ENCODE measurements at regions not wholly inside any gene's neighbourhood (a gene's known extent, or its start where the extent isn't known, plus 50 kb on each side); places are given as distances from the start of the nearest gene placed in this dataset.

DNA sequence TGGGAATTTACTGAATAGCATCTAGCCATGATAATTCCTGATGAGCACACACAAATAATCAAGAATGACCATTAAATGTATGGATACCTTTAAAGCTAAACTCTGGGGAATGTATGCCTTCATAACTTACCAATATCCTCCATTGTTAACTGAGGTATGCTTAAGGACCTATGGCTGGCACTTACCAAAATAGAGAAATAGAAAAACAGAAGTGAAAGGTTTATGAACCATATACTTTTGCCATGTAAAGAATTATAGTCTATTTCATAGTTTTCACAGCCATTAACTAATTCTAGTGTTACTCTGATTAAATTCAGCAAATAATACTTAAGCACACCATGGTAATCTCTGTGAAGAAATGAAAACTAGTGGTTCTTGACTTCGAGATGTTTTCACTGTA is 1360.6 kb upstream of the LRRTM3 start:
- no peak for TF ChIP-seq CTCF (IDR thresholded peaks at IDR 0.05; ENCODE audit: insufficient read depth, low read length, poor library complexity, severe bottlenecking)
- no peak for TF ChIP-seq EZH2phosphoT487 (conservative IDR thresholded peaks at IDR 0.05; ENCODE audit: low read length)
